GM23338 (cell line): ENCODE measurements at regions not wholly inside any gene's neighbourhood (a gene's known extent, or its start where the extent isn't known, plus 50 kb on each side); places are given as distances from the start of the nearest gene placed in this dataset.

Experiments
- ATAC-seq: fragments of 200-7000 bp; cut with Tn5 transposase; 3 replicates; pipeline ENCODE4 v1.9.1; 2020
- DNase-seq: peaks from one replicate; pipeline ENCODE4 v3.0.0-alpha.2; 2015; ENCODE audit warnings: low spot score
- H2AFZ ChIP-seq: fragments of 200-600 bp; sonication (generic); 2 replicates; pipeline ENCODE4 v1.8.0; 2016; ENCODE audit warnings: antibody characterized with exemption, mild to moderate bottlenecking, moderate library complexity
- H3F3A ChIP-seq: fragments of 200-600 bp; sonication (generic); replicated peaks from 2 replicates; pipeline ENCODE4 v1.8.0; 2017; ENCODE audit warnings: antibody characterized with exemption, mixed run types, low read depth
- H3K27ac ChIP-seq: fragments of 200-600 bp; sonication (generic); 2 replicates; pipeline ENCODE4 v1.6.1; 2016; ENCODE audit warnings: low read depth
- H3K27me3 ChIP-seq: fragments of 200-600 bp; sonication (generic); 2 replicates; pipeline ENCODE4 v1.8.0; 2016; ENCODE audit warnings: mild to moderate bottlenecking, mixed run types, moderate library complexity; ENCODE audit not compliant: insufficient read depth
- H3K36me3 ChIP-seq: fragments of 200-600 bp; sonication (generic); 2 replicates; pipeline ENCODE4 v1.8.0; 2016; ENCODE audit warnings: mild to moderate bottlenecking; ENCODE audit not compliant: insufficient read depth
- H3K4me1 ChIP-seq: fragments of 200-600 bp; sonication (generic); 2 replicates; pipeline ENCODE4 v1.8.0; 2016; ENCODE audit warnings: mild to moderate bottlenecking, moderate library complexity; ENCODE audit not compliant: insufficient read depth
- H3K4me2 ChIP-seq: fragments of 200-600 bp; sonication (generic); 2 replicates; pipeline ENCODE4 v1.7.1; 2017; ENCODE audit warnings: mixed run types
- H3K4me3 ChIP-seq: fragments of 200-600 bp; sonication (generic); 2 replicates; pipeline ENCODE4 v1.6.1; 2016; ENCODE audit warnings: mixed run types
- H3K79me2 ChIP-seq: fragments of 200-600 bp; sonication (generic); replicated peaks from 2 replicates; pipeline ENCODE4 v1.8.0; 2017; ENCODE audit warnings: mild to moderate bottlenecking; ENCODE audit not compliant: insufficient read depth
- H3K9me2 ChIP-seq: fragments of 200-600 bp; sonication (generic); 2 replicates; pipeline ENCODE4 v1.8.0; 2017; ENCODE audit not compliant: insufficient read depth
- H4K20me1 ChIP-seq: fragments of 200-600 bp; sonication (generic); replicated peaks from 2 replicates; pipeline ENCODE4 v1.8.0; 2017; ENCODE audit warnings: mild to moderate bottlenecking; ENCODE audit not compliant: insufficient read depth
- H3K27ac Mint-ChIP-seq: 2 replicates; pipeline ENCODE4 v1.8.0; 2020; ENCODE audit warnings: inconsistent platforms, mild to moderate bottlenecking, moderate library complexity, mixed read lengths
- H3K27me3 Mint-ChIP-seq: 3 replicates; pipeline ENCODE4 v1.8.0; 2022; ENCODE audit warnings: low read depth, mild to moderate bottlenecking, moderate library complexity, mixed read lengths, inconsistent platforms; ENCODE audit not compliant: insufficient read depth, poor library complexity
- H3K36me3 Mint-ChIP-seq: 3 replicates; pipeline ENCODE4 v1.8.0; 2021; ENCODE audit warnings: low read depth, mild to moderate bottlenecking, inconsistent platforms, moderate library complexity, mixed read lengths
- H3K4me1 Mint-ChIP-seq: 3 replicates; pipeline ENCODE4 v1.8.0; 2020; ENCODE audit warnings: mild to moderate bottlenecking, inconsistent platforms, mixed read lengths
- H3K4me3 Mint-ChIP-seq: 3 replicates; pipeline ENCODE4 v1.8.0; 2021; ENCODE audit warnings: moderate library complexity, mild to moderate bottlenecking, inconsistent platforms, mixed read lengths
- H3K9me3 Mint-ChIP-seq: 3 replicates; pipeline ENCODE4 v1.8.0; 2020; ENCODE audit warnings: moderate library complexity, mild to moderate bottlenecking, inconsistent platforms, mixed read lengths
- CREB1 ChIP-seq: fragments of 250-450 bp; sonication (Bioruptor Pico); IDR thresholded peaks from 2 replicates; pipeline ENCODE4 v1.5.0; 2020; ENCODE audit warnings: low read depth, mild to moderate bottlenecking, moderate library complexity
- ETS1 ChIP-seq: IDR thresholded peaks from 2 replicates; pipeline ENCODE4 v1.6.1; 2016; ENCODE audit warnings: antibody characterized with exemption
- EZH2 ChIP-seq: fragments of 200-600 bp; sonication (generic); IDR thresholded peaks from one replicate; pipeline ENCODE4 v1.8.0; 2017; ENCODE audit warnings: antibody characterized with exemption, mild to moderate bottlenecking, low read depth; ENCODE audit not compliant: unreplicated experiment
- EZH2phosphoT487 ChIP-seq: fragments of 200-600 bp; sonication (generic); IDR thresholded peaks from one replicate; pipeline ENCODE4 v1.8.1; 2018; ENCODE audit warnings: antibody characterized with exemption; ENCODE audit not compliant: unreplicated experiment
- JUNB ChIP-seq: IDR thresholded peaks from one replicate; pipeline ENCODE4 v1.6.1; 2016; ENCODE audit warnings: antibody characterized with exemption; ENCODE audit not compliant: unreplicated experiment
- NANOG ChIP-seq: IDR thresholded peaks from 2 replicates; pipeline ENCODE4 v1.6.1; 2016; ENCODE audit warnings: antibody characterized with exemption, borderline replicate concordance
- POLR2AphosphoS5 ChIP-seq: IDR thresholded peaks from 2 replicates; pipeline ENCODE4 v1.6.1; 2016; ENCODE audit warnings: antibody characterized with exemption, low read depth
- REST ChIP-seq: IDR thresholded peaks from one replicate; pipeline ENCODE4 v1.6.1; 2018; ENCODE audit warnings: antibody characterized with exemption; ENCODE audit not compliant: unreplicated experiment
- STAT1 ChIP-seq: IDR thresholded peaks from one replicate; pipeline ENCODE4 v1.6.1; 2016; ENCODE audit warnings: antibody characterized with exemption; ENCODE audit not compliant: unreplicated experiment
- ZNF114 ChIP-seq: fragments of 250-450 bp; sonication (Bioruptor Pico); IDR thresholded peaks from 2 replicates; pipeline ENCODE4 v1.5.0; 2020; ENCODE audit warnings: mild to moderate bottlenecking, moderate library complexity
- ZNF331 ChIP-seq: fragments of 250-450 bp; sonication (Bioruptor Pico); IDR thresholded peaks from 2 replicates; pipeline ENCODE4 v1.5.0; 2020; ENCODE audit warnings: low read depth, mild to moderate bottlenecking, moderate library complexity
- ZNF462 ChIP-seq: fragments of 250-450 bp; sonication (Bioruptor Pico); IDR thresholded peaks from 2 replicates; pipeline ENCODE4 v1.5.0; 2020; ENCODE audit warnings: mild to moderate bottlenecking, moderate library complexity

GRCh38 chr2:65716698-65717097 is 284.3 kb upstream of the SPRED2 start (continued):
- TF ChIP-seq ZNF462 (CRISPR knock-in tag) (no peak), POLR2AphosphoS5 (no peak), EZH2 (no peak), ZNF331 (CRISPR knock-in tag) (no peak), CREB1 (no peak)

GRCh38 chr2:65715323-65715722 is 282.9 kb upstream of the SPRED2 start:
- Histone ChIP-seq H4K20me1 (no peaks in the 10 kb centered on the region), H3K4me2 (no peak overlapping the region), H3K27ac (no peak overlapping the region), H3K9me2 (no peaks in the 10 kb centered on the region), H2AFZ (no peak overlapping the region), H3F3A (no peaks in the 10 kb centered on the region), H3K36me3 (no peaks in the 10 kb centered on the region), H3K4me3 (no peak overlapping the region), H3K79me2 (no peaks in the 10 kb centered on the region), H3K4me1 (no peaks in the 10 kb centered on the region), H3K27me3 (no peaks in the 10 kb centered on the region)
- no peak for ATAC-seq
- H3K36me3 Mint-ChIP-seq = no peaks in the 10 kb centered on the region
- H3K9me3 Mint-ChIP-seq = no peaks in the 10 kb centered on the region
- no peaks in the 10 kb centered on the region for H3K27me3 Mint-ChIP-seq
- no peak overlapping the region for H3K4me3 Mint-ChIP-seq
- H3K27ac Mint-ChIP-seq = no peak overlapping the region
- DNase-seq = no peak
- peaks cover 3% of the 10 kb centered on the region; the same call in 1 of the 3 replicates for H3K4me1 Mint-ChIP-seq
- TF ChIP-seq EZH2phosphoT487 (no peak), POLR2AphosphoS5 (no peak), EZH2 (no peak), REST (no peak), STAT1 (no peak), NANOG (no peak), ETS1 (no peak), ZNF114 (CRISPR knock-in tag) (no peak), JUNB (no peak)
